ENCODE measurements at regions not wholly inside any gene's neighbourhood (a gene's known extent, or its start where the extent isn't known, plus 50 kb on each side); places are given as distances from the start of the nearest gene placed in this dataset.

- no peak for DNase-seq
Observed at GRCh38 chrX:6311540-6311939, 82.9 kb upstream of the NLGN4X start.

GRCh38 chrX:6307156-6307555 lies 78.5 kb upstream of the NLGN4X start:
- DNase-seq = no peak

DNA sequence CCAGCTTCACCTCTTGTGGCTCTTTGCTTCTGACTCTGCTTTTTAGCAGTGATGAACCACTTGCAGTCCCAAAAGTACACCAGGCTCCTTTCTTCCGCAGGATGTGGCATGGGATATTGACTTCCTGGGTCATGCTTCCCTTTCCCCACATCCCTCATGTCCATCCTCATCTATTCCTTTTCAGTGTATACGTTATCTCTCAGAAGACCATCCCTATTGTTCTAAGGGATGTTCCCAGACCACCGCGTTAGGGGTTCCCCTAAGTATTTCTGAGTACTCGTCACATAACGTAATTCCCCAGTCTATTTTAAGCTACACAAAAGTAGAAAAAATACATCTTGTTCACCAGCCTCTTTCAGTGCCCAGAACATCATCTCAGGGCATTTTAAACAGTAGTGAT lies 71.1 kb upstream of the NLGN4X start:
- DNase-seq = no peak

GRCh38 chrX:6293716-6294115 lies 65.0 kb upstream of the NLGN4X start:
- no peak for DNase-seq

DNA sequence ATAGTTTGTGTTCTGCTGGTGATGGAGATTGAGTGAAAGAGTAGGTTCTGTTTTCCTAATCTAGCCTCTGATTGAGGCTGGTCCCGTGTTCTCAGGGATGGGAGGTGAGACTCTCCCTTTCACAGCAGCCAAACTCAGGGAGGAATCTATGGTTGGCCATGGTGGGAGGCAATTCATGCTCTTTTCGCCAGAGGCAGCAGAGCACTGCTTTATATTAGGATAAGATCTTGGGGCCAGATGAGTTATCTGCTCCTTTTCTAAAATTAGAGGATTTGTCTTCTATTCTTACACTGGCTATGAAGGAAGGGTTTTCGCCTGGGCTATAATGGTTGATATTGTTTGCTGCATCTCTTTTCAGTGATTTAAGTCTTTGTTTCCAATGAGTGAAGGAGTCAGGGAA lies 63.9 kb upstream of the NLGN4X start:
- DNase-seq = no peak

- DNase-seq = no peak
Observed at GRCh38 chrX:6291444-6291843, 62.8 kb upstream of the NLGN4X start.

GRCh38 chrX:6283826-6284225 lies 55.2 kb upstream of the NLGN4X start:
- DNase-seq = no peak

GRCh38 chrX:6279277-6279909 lies 50.7 kb upstream of the NLGN4X start:
- no peak for DNase-seq

Measured in DMS79 treated with DMSO at 0.1 percent for 48 hours (cell line).